Heart right ventricle (tissue), 16 donors: ENCODE measurements at regions not wholly inside any gene's neighbourhood (a gene's known extent, or its start where the extent isn't known, plus 50 kb on each side); places are given as distances from the start of the nearest gene placed in this dataset.

Experiments used
- ATAC-seq, 8 donors: fragments of 200-7000 bp; cut with Tn5 transposase; one replicate each; pipeline ENCODE4 v1.9.1; 2020; ENCODE audit warnings: mild to moderate bottlenecking in 8 of 8, moderate library complexity in 8 of 8, moderate number of reproducible peaks in 1 of 8
- DNase-seq, 2 donors: peaks; one replicate each; pipeline ENCODE4 v3.0.0-alpha.2; 2020
- H3K27ac ChIP-seq, 10 donors: fragments of 200-600 bp; sonication (generic) in 2 of 10; one replicate each; pipeline versions ENCODE4 v1.5.0 to v1.8.0; 2020 to 2022; ENCODE audit warnings: mild to moderate bottlenecking in 3 of 10
- H3K27me3 ChIP-seq, 7 donors: fragments of 200-600 bp; one replicate each; pipeline ENCODE4 v1.8.0; 2021 to 2022; ENCODE audit warnings: mild to moderate bottlenecking in 2 of 7
- H3K36me3 ChIP-seq, 9 donors: fragments of 200-600 bp; sonication (generic) in 1 of 9; one replicate each; pipeline versions ENCODE4 v1.5.0 to v1.8.0; 2020 to 2022; ENCODE audit warnings: mild to moderate bottlenecking in 2 of 9
- H3K4me1 ChIP-seq, 9 donors: fragments of 200-600 bp; sonication (generic) in 1 of 9; one replicate each; pipeline versions ENCODE4 v1.5.0 to v1.8.0; 2020 to 2022; ENCODE audit warnings: mild to moderate bottlenecking in 4 of 9
- H3K4me3 ChIP-seq, 10 donors: fragments of 200-600 bp; sonication (generic) in 2 of 10; one replicate each; pipeline versions ENCODE4 v1.5.0 to v1.8.0; 2020 to 2022; ENCODE audit warnings: mild to moderate bottlenecking in 7 of 10, moderate library complexity in 2 of 10
- H3K9me3 ChIP-seq, 11 donors: fragments of 200-600 bp in 10 of 11; sonication (generic) in 2 of 11; one replicate each; pipeline versions ENCODE4 v1.5.0 to v1.8.0; 2013 to 2022; ENCODE audit warnings: mild to moderate bottlenecking in 2 of 11, control low read depth in 1 of 11, moderate library complexity in 1 of 11
- WGBS, 2 donors: extraction: QIAGEN DNeasy Blood & Tissue Kit; methylation state at CpG; one replicate each; pipeline ENCODE4 v1.1.7; 2013; ENCODE audit warnings: inconsistent platforms in 1 of 2; 5-methylcytosine and 5-hydroxymethylcytosine counted together
- intact Hi-C, 10 donors: fragments of 100-400 bp; cut with DNase I; formaldehyde crosslinking; loops; one replicate each; pipeline versions ENCODE4 v1.11.1 to v1.14.2; 2022
- TF ChIP-seq, protein P1 (sequence below), 9 donors: fragments of 200-600 bp; sonication (generic) in 2 of 9; IDR thresholded peaks; one replicate each; pipeline versions ENCODE4 v1.5.0 to v1.8.0; 2021 to 2022; ENCODE audit warnings: antibody characterized with exemption in 9 of 9, mild to moderate bottlenecking in 5 of 9, moderate library complexity in 1 of 9
- donor health status: Arrhythmogenic right ventricular cardiomyopathy.
- donor health status: ischemic (EF 13 %, LVEDD 7.1; RV severe dilation, severe dysfunction).
- donor health status: healthy with polysubstance abuse.
- donor health status: DM: no; HTN: yes; CAD: no.
- donor health status: DM: no; HTN: no; CAD: no.
- donor health status: ischemic (EF 25% LVEDD 6.9; RV normal size, moderate dysfunction).
- donor health status: ischemic (EF 25% LVEDD 5.7; RV mildly dilated, moderate dysfunction).
- donor health status: healthy.
- donor health status: DM: yes; HTN: yes; CAD: no.
- donor health status: Ischemic cardiomyopathy.
- donor health status: ischemic (EF 35%, LVEDD 5.7; RV mildly dilated, moderate dysfunction).
- donor health status: nonischemic (EF 11% LVEDD 7.7; RV severe dilation, severe dysfunction).
- donor health status: DM: yes; HTN: yes; CAD: no.
- donor health status: PGD.
- donor health status: ischemic (EF 29% LVEDD 5.4; RV normal size, mild dysfunction).
- donor health status: nonischemic (EF 23%, LVEDD 6.1; RV moderate dilation, normal function).

DNA sequence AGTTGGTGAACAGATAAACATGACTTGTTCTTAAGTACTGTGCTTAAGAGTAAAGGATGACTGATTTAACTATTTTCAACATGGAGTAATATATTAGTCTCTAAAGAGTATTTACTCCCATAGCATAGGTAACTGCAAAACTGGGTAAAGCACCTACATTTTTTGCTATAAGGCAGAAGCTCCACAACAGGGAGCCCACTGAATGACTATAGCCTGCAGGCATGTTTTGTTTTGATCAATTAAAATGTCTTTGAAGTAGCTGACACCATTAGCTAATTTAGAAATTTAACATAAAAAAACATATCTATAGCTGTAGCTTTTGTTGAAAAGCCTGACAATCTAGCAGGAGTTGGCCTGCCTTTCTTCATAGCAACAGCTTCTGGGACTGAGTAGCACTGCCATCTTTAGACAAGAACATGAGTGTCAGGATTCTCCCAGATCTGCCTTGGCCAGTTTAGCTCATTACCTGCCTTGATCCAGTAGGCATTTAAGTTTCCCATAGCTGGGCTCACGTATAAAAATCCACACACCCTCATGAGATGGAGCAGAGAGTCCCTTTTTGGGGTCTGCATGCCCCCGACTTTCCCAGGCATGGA, 1935.1 kb upstream of the PIK3C3 start:
- H3K27me3 ChIP-seq = no peaks in the 10 kb centered on the region
- no peak overlapping the region for H3K4me3 ChIP-seq
- H3K9me3 ChIP-seq = peaks cover 0 to 5% (median 0%) of the 10 kb centered on the region in 11 donors
- ATAC-seq (no peak), DNase-seq (no peak)
- H3K36me3 ChIP-seq = no peaks in the 10 kb centered on the region
- TF ChIP-seq, protein P1, sequence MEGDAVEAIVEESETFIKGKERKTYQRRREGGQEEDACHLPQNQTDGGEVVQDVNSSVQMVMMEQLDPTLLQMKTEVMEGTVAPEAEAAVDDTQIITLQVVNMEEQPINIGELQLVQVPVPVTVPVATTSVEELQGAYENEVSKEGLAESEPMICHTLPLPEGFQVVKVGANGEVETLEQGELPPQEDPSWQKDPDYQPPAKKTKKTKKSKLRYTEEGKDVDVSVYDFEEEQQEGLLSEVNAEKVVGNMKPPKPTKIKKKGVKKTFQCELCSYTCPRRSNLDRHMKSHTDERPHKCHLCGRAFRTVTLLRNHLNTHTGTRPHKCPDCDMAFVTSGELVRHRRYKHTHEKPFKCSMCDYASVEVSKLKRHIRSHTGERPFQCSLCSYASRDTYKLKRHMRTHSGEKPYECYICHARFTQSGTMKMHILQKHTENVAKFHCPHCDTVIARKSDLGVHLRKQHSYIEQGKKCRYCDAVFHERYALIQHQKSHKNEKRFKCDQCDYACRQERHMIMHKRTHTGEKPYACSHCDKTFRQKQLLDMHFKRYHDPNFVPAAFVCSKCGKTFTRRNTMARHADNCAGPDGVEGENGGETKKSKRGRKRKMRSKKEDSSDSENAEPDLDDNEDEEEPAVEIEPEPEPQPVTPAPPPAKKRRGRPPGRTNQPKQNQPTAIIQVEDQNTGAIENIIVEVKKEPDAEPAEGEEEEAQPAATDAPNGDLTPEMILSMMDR (IDR thresholded peaks at IDR 0.05) = no peak
- intact Hi-C loops = loop anchor here in 2 of 10 donors (1.0 to 10.0 kb wide), 2 partner anchors 51 to 55 kb away; no protein-coding TSS in a partner anchor
- no peak overlapping the region for H3K27ac ChIP-seq
- H3K4me1 ChIP-seq = no peaks in the 10 kb centered on the region
- 71% methylated on average over 2 of the region's 2 CpGs for WGBS, 2 donors

DNA sequence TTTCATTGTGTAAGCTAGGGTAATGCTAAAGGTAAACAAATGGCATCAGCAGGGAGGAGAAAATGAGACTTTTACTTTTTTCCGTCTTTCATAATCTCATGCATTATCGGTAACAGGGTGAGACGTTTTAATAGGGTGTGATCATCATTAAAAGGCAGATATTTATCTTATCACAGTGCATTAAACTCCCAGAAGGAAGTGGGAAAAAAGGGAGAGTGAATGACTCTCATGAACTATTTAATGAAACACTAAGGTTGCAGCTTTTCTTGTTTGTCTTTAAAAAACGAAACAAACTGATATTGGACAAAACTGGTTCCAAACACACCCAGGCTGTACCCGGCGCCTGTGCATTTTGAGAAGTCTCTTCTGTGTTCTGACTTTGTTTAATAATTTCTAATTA, 1936.8 kb upstream of the PIK3C3 start:
- Histone ChIP-seq H3K4me3 (no peak overlapping the region), H3K4me1 (no peaks in the 10 kb centered on the region), H3K36me3 (no peaks in the 10 kb centered on the region), H3K27me3 (no peaks in the 10 kb centered on the region), H3K27ac (no peak overlapping the region), H3K9me3 (peaks cover 0 to 5% (median 0%) of the 10 kb centered on the region in 11 donors)
- WGBS, 2 donors = 64 to 71% methylated on average over 6 of the region's 6 CpGs
- ATAC-seq (no peak), DNase-seq (no peak)
- TF ChIP-seq, protein P1 (IDR thresholded peaks at IDR 0.05) = no peak
- intact Hi-C loops = no loop called here

- TF ChIP-seq, protein P1 (IDR thresholded peaks at IDR 0.05) = no peak
- Histone ChIP-seq H3K36me3 (no peaks in the 10 kb centered on the region), H3K4me1 (no peaks in the 10 kb centered on the region), H3K27me3 (no peaks in the 10 kb centered on the region), H3K9me3 (peaks cover 0 to under 1% (median 0%) of the 10 kb centered on the region in 11 donors), H3K4me3 (no peak overlapping the region), H3K27ac (no peak overlapping the region)
- DNase-seq (no peak), ATAC-seq (no peak)
- intact Hi-C loops = no loop called here
- WGBS, 2 donors = 79 to 80% methylated on average over 6 of the region's 6 CpGs
These were observed 1938.0 kb upstream of the PIK3C3 start for GRCh38 chr18:40017021-40017420.

- TF ChIP-seq, protein P1 (IDR thresholded peaks at IDR 0.05) = no peak
- intact Hi-C loops = no loop called here
- ATAC-seq (no peak), DNase-seq (no peak)
- Histone ChIP-seq H3K27ac (no peak overlapping the region), H3K4me3 (no peak overlapping the region), H3K36me3 (no peaks in the 10 kb centered on the region), H3K4me1 (no peaks in the 10 kb centered on the region), H3K27me3 (no peaks in the 10 kb centered on the region), H3K9me3 (no peaks in the 10 kb centered on the region)
- 91 to 94% methylated on average over 1 of the region's 1 CpG for WGBS, 2 donors
These were observed 1938.6 kb upstream of the PIK3C3 start for GRCh38 chr18:40016405-40016804.
